ENCODE measurements at regions not wholly inside any gene's neighbourhood (a gene's known extent, or its start where the extent isn't known, plus 50 kb on each side); places are given as distances from the start of the nearest gene placed in this dataset.

- H3K4me1 Mint-ChIP-seq: no peaks in the 10 kb centered on the region
- no peak for DNase-seq
- H3K4me3 Mint-ChIP-seq: no peak overlapping the region
- H3K9me3 Mint-ChIP-seq: no peaks in the 10 kb centered on the region
- peak overlapping the region in 1 of 2 donors; percentile 24 for H3K27ac Mint-ChIP-seq
- no peak for ATAC-seq
- peaks cover 24% of the 10 kb centered on the region for H3K27me3 Mint-ChIP-seq
These were observed 317.3 kb downstream of the TCERG1L start for GRCh38 chr10:130994191-130994590.

- no peak for ATAC-seq
- no peaks in the 10 kb centered on the region for H3K4me1 Mint-ChIP-seq
- H3K27me3 Mint-ChIP-seq: peaks cover 21% of the 10 kb centered on the region
- no peaks in the 10 kb centered on the region for H3K9me3 Mint-ChIP-seq
- no peak overlapping the region for H3K27ac Mint-ChIP-seq
- H3K4me3 Mint-ChIP-seq: no peak overlapping the region
- no peak for DNase-seq
These were observed 316.7 kb downstream of the TCERG1L start for GRCh38 chr10:130994845-130995244.

- H3K9me3 Mint-ChIP-seq: no peaks in the 10 kb centered on the region
- peaks cover 15% of the 10 kb centered on the region for H3K27me3 Mint-ChIP-seq
- DNase-seq: no peak
These were observed 314.1 kb downstream of the TCERG1L start for GRCh38 chr10:130997267-130998045.

GRCh38 chr10:130998046-130998435, 313.5 kb downstream of the TCERG1L start:
- ATAC-seq (no peak), DNase-seq (no peak)
- Mint-ChIP-seq H3K27me3 (peaks cover 15% of the 10 kb centered on the region), H3K4me3 (no peak overlapping the region), H3K27ac (no peak overlapping the region), H3K4me1 (no peaks in the 10 kb centered on the region), H3K9me3 (no peaks in the 10 kb centered on the region)

More at GRCh38 chr10:130997267-130998045, 314.1 kb downstream of the TCERG1L start:
- no peak overlapping the region for H3K4me3 Mint-ChIP-seq
- no peak for ATAC-seq
- H3K4me1 Mint-ChIP-seq: no peaks in the 10 kb centered on the region
- no peak overlapping the region for H3K27ac Mint-ChIP-seq

GRCh38 chr10:130998642-130999041, 312.9 kb downstream of the TCERG1L start:
- H3K27me3 Mint-ChIP-seq: peaks cover 15% of the 10 kb centered on the region
- H3K4me1 Mint-ChIP-seq: no peaks in the 10 kb centered on the region
- no peaks in the 10 kb centered on the region for H3K9me3 Mint-ChIP-seq
- DNase-seq (no peak), ATAC-seq (no peak)
- H3K4me3 Mint-ChIP-seq: no peak overlapping the region
- H3K27ac Mint-ChIP-seq: no peak overlapping the region

GRCh38 chr10:130999376-131000202, 311.9 kb downstream of the TCERG1L start:
- Mint-ChIP-seq H3K4me3 (no peak overlapping the region), H3K27ac (no peak overlapping the region), H3K4me1 (no peaks in the 10 kb centered on the region), H3K27me3 (peaks cover 15% of the 10 kb centered on the region), H3K9me3 (no peaks in the 10 kb centered on the region)
- ATAC-seq (no peak), DNase-seq (no peak)

GRCh38 chr10:131000244-131000643, 311.3 kb downstream of the TCERG1L start:
- peaks cover 15% of the 10 kb centered on the region for H3K27me3 Mint-ChIP-seq
- DNase-seq (no peak), ATAC-seq (no peak)
- no peak overlapping the region for H3K4me3 Mint-ChIP-seq
- no peaks in the 10 kb centered on the region for H3K4me1 Mint-ChIP-seq
- H3K27ac Mint-ChIP-seq: no peak overlapping the region
- peaks cover under 1 to 4% of the 10 kb centered on the region in 2 donors for H3K9me3 Mint-ChIP-seq

- no peak overlapping the region for H3K4me3 Mint-ChIP-seq
- ATAC-seq (no peak), DNase-seq (no peak)
- H3K9me3 Mint-ChIP-seq: peaks cover 4 to 5% of the 10 kb centered on the region in 2 donors
- peaks cover 15% of the 10 kb centered on the region for H3K27me3 Mint-ChIP-seq
- H3K4me1 Mint-ChIP-seq: no peaks in the 10 kb centered on the region
- no peak overlapping the region for H3K27ac Mint-ChIP-seq
These were observed 310.8 kb downstream of the TCERG1L start for GRCh38 chr10:131000743-131001142.

GRCh38 chr10:131001438-131001837, 310.1 kb downstream of the TCERG1L start:
- DNase-seq: no peak
- ATAC-seq: no peak
- Mint-ChIP-seq H3K27ac (no peak overlapping the region), H3K4me3 (no peak overlapping the region), H3K9me3 (peaks cover 4 to 10% of the 10 kb centered on the region in 2 donors), H3K4me1 (no peaks in the 10 kb centered on the region), H3K27me3 (peaks cover 14% of the 10 kb centered on the region)

- ATAC-seq: no peak
- no peak overlapping the region for H3K4me3 Mint-ChIP-seq
- peaks cover 6% of the 10 kb centered on the region for H3K27me3 Mint-ChIP-seq
- H3K4me1 Mint-ChIP-seq: no peaks in the 10 kb centered on the region
- no peak for DNase-seq
- no peak overlapping the region for H3K27ac Mint-ChIP-seq
- H3K9me3 Mint-ChIP-seq: peaks cover 4 to 10% of the 10 kb centered on the region in 2 donors
These were observed 309.3 kb downstream of the TCERG1L start for GRCh38 chr10:131002031-131002861.

- Mint-ChIP-seq H3K4me3 (no peak overlapping the region), H3K27me3 (no peaks in the 10 kb centered on the region), H3K4me1 (no peaks in the 10 kb centered on the region), H3K9me3 (peaks cover 4 to 10% of the 10 kb centered on the region in 2 donors), H3K27ac (no peak overlapping the region)
- no peak for ATAC-seq
- DNase-seq: no peak
These were observed 308.1 kb downstream of the TCERG1L start for GRCh38 chr10:131003455-131003854.

GRCh38 chr10:131004276-131004675, 307.2 kb downstream of the TCERG1L start:
- ATAC-seq (no peak), DNase-seq (no peak)
- no peak overlapping the region for H3K27ac Mint-ChIP-seq
- H3K4me1 Mint-ChIP-seq: no peaks in the 10 kb centered on the region
- H3K4me3 Mint-ChIP-seq: no peak overlapping the region
- H3K9me3 Mint-ChIP-seq: peaks cover 4 to 10% of the 10 kb centered on the region in 2 donors
- no peaks in the 10 kb centered on the region for H3K27me3 Mint-ChIP-seq

- Mint-ChIP-seq H3K9me3 (peaks cover 4 to 10% of the 10 kb centered on the region in 2 donors), H3K27me3 (no peaks in the 10 kb centered on the region), H3K4me3 (no peak overlapping the region), H3K4me1 (no peaks in the 10 kb centered on the region), H3K27ac (no peak overlapping the region)
- ATAC-seq (no peak), DNase-seq (no peak)
These were observed 304.9 kb downstream of the TCERG1L start for GRCh38 chr10:131006458-131007256.

- H3K27ac Mint-ChIP-seq: no peak overlapping the region
- DNase-seq: no peak
- no peak for ATAC-seq
- no peak overlapping the region for H3K4me3 Mint-ChIP-seq
- H3K9me3 Mint-ChIP-seq: peaks cover 3 to 10% of the 10 kb centered on the region in 2 donors
- H3K4me1 Mint-ChIP-seq: no peaks in the 10 kb centered on the region
- H3K27me3 Mint-ChIP-seq: no peaks in the 10 kb centered on the region
These were observed 301.7 kb downstream of the TCERG1L start for GRCh38 chr10:131009791-131010190.
